ENCODE measurements at regions not wholly inside any gene's neighbourhood (a gene's known extent, or its start where the extent isn't known, plus 50 kb on each side); places are given as distances from the start of the nearest gene placed in this dataset.
"Not testable (repeated sequence)": the region's sequence is repeated elsewhere in the genome, so short reads cannot be mapped to it uniquely, and the experiment has no call there.

DNA sequence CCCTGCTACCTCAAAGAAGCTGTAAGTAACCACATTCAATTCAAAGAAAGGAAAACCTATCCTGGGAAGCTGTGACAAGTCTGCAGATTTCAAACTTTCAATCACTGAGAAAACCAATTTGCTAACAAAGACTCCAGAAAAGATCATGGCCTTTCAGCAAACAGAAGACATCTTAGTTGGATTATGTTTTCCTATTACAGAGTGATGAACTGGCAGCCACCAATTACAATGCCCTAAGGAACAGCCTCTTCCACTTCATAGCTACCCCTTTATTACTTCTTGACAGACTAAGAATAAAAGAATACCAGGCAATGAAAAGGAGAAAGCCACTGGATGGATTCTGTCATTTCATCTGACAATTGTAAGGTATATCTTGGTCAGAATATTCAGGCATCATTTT lies 128.2 kb upstream of the RASEF start:
- TF ChIP-seq, protein P1, sequence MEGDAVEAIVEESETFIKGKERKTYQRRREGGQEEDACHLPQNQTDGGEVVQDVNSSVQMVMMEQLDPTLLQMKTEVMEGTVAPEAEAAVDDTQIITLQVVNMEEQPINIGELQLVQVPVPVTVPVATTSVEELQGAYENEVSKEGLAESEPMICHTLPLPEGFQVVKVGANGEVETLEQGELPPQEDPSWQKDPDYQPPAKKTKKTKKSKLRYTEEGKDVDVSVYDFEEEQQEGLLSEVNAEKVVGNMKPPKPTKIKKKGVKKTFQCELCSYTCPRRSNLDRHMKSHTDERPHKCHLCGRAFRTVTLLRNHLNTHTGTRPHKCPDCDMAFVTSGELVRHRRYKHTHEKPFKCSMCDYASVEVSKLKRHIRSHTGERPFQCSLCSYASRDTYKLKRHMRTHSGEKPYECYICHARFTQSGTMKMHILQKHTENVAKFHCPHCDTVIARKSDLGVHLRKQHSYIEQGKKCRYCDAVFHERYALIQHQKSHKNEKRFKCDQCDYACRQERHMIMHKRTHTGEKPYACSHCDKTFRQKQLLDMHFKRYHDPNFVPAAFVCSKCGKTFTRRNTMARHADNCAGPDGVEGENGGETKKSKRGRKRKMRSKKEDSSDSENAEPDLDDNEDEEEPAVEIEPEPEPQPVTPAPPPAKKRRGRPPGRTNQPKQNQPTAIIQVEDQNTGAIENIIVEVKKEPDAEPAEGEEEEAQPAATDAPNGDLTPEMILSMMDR (conservative IDR thresholded peaks at IDR 0.05; ENCODE audit: control insufficient read depth, insufficient read depth, low read depth, low read length): no peak
- no peak for DNase-seq (ENCODE audit: low read depth)
- H3K4me3 ChIP-seq (ENCODE audit: control insufficient read depth, low read depth, low read length): no peak overlapping the region

DNA sequence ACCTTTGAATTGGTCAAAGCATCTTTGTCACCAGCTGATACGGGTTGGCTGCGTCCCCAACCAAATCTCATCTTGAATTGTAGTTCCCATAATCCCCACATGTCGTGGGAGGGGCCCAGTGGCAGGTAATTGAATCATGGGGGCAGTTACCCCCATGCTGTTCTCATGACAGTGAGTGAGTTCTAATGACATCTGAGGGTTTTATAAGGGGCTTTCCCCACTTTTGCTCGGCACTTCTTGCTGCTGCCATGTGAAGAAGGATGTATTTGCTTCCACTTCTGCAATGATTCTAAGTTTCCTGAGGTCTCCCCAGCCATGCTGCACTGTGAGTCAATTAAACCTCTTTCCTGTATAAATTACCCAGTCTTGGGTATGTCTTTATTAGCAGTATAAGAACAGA lies 126.1 kb upstream of the RASEF start:
- DNase-seq (ENCODE audit: low read depth): not testable (repeated sequence)

DNA sequence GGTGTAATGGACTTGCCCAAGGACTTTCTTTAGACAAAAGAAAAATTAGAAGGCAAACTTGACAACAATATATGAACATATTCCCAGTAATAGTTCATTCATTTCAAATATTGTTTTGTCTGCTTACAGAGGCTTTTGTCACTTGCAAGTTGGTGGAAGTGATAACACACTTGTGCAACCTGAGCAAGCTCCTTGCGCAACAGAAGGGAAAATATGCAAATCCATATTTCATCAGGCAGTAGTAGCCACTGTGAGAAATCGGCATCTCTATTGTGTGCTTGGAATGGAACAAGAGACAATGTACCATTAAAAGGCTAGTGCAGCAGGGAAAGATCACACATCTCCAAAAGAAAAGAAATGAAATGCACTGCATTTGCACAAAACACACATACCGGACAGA lies 125.3 kb upstream of the RASEF start:
- TF ChIP-seq, protein P1 (conservative IDR thresholded peaks at IDR 0.05; ENCODE audit: control insufficient read depth, insufficient read depth, low read depth, low read length): no peak
- H3K4me3 ChIP-seq (ENCODE audit: control insufficient read depth, low read depth, low read length): no peak overlapping the region

More for the DNA sequence above, 126.1 kb upstream of the RASEF start:
- H3K4me3 ChIP-seq (ENCODE audit: control insufficient read depth, low read depth, low read length): not testable (repeated sequence)

DNA sequence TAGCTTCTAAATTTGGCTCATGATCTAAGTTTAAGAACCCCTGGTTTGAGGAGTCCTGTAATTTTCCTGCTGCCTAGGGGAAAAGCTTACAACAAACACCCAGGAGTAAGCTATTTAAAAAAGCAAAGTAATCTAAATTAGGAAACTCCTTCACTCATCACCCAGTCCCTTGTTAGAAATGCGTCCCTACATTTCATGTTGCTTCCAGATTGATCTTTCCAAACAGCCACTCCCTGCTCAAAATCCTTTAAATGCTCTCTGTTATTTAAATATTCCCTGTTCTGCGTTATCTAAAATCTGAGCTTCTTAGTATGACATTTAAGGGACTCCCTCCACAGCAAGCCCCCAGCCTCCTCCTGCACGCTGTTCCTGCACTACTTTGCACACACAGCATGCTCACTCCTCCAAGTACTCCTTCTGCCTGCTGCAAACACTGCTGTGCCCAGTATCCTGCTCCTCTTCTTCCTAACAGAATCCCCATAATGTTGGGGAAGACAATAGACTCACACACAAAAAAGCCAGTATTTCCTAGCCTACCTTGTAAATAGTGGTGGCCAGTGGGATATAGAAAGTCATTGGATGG lies 123.3 kb upstream of the RASEF start:
- TF ChIP-seq, protein P1 (conservative IDR thresholded peaks at IDR 0.05; ENCODE audit: control insufficient read depth, insufficient read depth, low read depth, low read length): no peak
- DNase-seq (ENCODE audit: low read depth): no peak
- no peak overlapping the region for H3K4me3 ChIP-seq (ENCODE audit: control insufficient read depth, low read depth, low read length)

More for the DNA sequence above, 125.3 kb upstream of the RASEF start:
- no peak for DNase-seq (ENCODE audit: low read depth)

DNA sequence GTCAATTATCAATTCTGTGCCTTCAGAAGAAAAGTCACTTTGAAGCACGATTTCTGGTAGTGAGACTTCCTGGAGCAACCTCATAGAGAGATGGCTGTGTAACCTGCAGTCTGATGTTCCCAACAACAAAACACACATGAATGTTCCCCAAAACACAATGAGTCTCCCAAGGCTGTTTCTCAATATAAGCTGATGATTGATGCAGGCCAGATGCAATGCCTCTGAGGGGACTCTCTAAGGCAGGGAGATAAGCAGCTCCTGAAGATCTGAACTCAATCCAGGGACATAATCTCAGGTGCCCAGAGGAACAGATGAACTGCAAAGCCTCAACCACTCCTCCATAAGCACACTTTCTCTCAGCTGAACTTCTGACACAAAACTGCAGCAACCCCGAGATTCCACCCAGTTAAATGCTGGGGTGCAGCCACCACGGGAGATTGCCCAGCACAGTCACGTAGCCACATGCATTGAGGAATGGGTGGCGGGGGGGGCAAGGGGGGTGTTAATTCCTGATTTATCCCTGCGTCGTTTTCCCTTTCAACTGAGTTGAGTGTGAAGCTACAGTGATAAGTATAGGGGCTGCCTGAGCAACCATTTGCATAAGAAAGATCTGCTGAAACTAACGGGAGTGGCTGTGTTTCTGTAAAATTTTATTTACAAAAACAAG lies 122.7 kb upstream of the RASEF start:
- DNase-seq (ENCODE audit: low read depth): no peak
- TF ChIP-seq, protein P1 (conservative IDR thresholded peaks at IDR 0.05; ENCODE audit: control insufficient read depth, insufficient read depth, low read depth, low read length): no peak
- no peak overlapping the region for H3K4me3 ChIP-seq (ENCODE audit: control insufficient read depth, low read depth, low read length)

DNA sequence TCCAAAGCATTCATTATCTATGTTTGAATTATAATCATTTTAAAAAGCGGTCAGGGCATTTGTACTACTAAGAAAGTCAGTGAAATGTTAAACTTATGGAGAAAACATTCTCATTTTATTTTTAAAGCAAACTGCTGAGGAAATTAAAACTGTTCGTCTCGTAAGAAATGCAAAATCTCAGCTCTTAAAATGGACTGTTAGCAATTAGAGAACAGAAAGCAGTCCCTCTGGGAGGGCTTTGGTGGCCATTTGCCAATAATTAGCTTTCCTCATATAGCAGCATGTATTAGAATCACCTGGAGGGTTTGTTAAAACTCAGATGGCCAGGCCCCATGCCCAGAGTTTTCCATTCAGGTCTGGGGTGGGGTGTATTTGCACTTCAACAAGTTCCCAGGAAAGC lies 120.7 kb upstream of the RASEF start:
- no peak overlapping the region for H3K4me3 ChIP-seq (ENCODE audit: control insufficient read depth, low read depth, low read length)
- TF ChIP-seq, protein P1 (conservative IDR thresholded peaks at IDR 0.05; ENCODE audit: control insufficient read depth, insufficient read depth, low read depth, low read length): no peak
- no peak for DNase-seq (ENCODE audit: low read depth)

GRCh38 chr9:83182071-83182470 lies 119.1 kb upstream of the RASEF start:
- no peak overlapping the region for H3K4me3 ChIP-seq (ENCODE audit: control insufficient read depth, low read depth, low read length)
- TF ChIP-seq, protein P1 (conservative IDR thresholded peaks at IDR 0.05; ENCODE audit: control insufficient read depth, insufficient read depth, low read depth, low read length): no peak
- DNase-seq (ENCODE audit: low read depth): no peak

Data from fibroblast of mammary gland (primary cell).